HG03457 (cell line): ENCODE measurements at regions not wholly inside any gene's neighbourhood (a gene's known extent, or its start where the extent isn't known, plus 50 kb on each side); places are given as distances from the start of the nearest gene placed in this dataset.
"Not testable (repeated sequence)": the region's sequence is repeated elsewhere in the genome, so short reads cannot be mapped to it uniquely, and the experiment has no call there.

Source experiments
- ATAC-seq: cut with Tn5 transposase; IDR thresholded peaks from one replicate; pipeline ENCODE4 v1.9.1; 2021; ENCODE audit warnings: moderate number of reproducible peaks; ENCODE audit not compliant: unreplicated experiment

GRCh38 chr14:83575301-83575700 is 1954.6 kb upstream of the FLRT2 start:
- no peak for ATAC-seq

GRCh38 chr14:83583201-83583600 is 1946.7 kb upstream of the FLRT2 start:
- no peak for ATAC-seq

- no peak for ATAC-seq
Measured at GRCh38 chr14:83594874-83595273, 1935.1 kb upstream of the FLRT2 start.

- ATAC-seq = no peak
Measured at GRCh38 chr14:83607682-83608081, 1922.3 kb upstream of the FLRT2 start.

- no peak for ATAC-seq
Measured at GRCh38 chr14:83611491-83611890, 1918.5 kb upstream of the FLRT2 start.

GRCh38 chr14:83611906-83612390 is 1918.0 kb upstream of the FLRT2 start:
- no peak for ATAC-seq

GRCh38 chr14:83614956-83615355 is 1915.0 kb upstream of the FLRT2 start:
- ATAC-seq = no peak

- no peak for ATAC-seq
Measured at GRCh38 chr14:83624541-83624940, 1905.4 kb upstream of the FLRT2 start.

- ATAC-seq = no peak
Measured at GRCh38 chr14:83632375-83632774, 1897.6 kb upstream of the FLRT2 start.

GRCh38 chr14:83638748-83639504 is 1891.0 kb upstream of the FLRT2 start:
- ATAC-seq = no peak

- not testable (repeated sequence) for ATAC-seq
Measured at GRCh38 chr14:83639505-83639875, 1890.5 kb upstream of the FLRT2 start.

- ATAC-seq = no peak
Measured at GRCh38 chr14:83646228-83646627, 1883.7 kb upstream of the FLRT2 start.

GRCh38 chr14:83660597-83660996 is 1869.3 kb upstream of the FLRT2 start:
- ATAC-seq = no peak

GRCh38 chr14:83664389-83664788 is 1865.6 kb upstream of the FLRT2 start:
- no peak for ATAC-seq

- ATAC-seq = no peak
Measured at GRCh38 chr14:83689265-83689664, 1840.7 kb upstream of the FLRT2 start.

GRCh38 chr14:83697099-83697498 is 1832.8 kb upstream of the FLRT2 start:
- ATAC-seq = no peak

- no peak for ATAC-seq
Measured at GRCh38 chr14:83702619-83703018, 1827.3 kb upstream of the FLRT2 start.

GRCh38 chr14:83706231-83706954 is 1823.6 kb upstream of the FLRT2 start:
- no peak for ATAC-seq

GRCh38 chr14:83707056-83707455 is 1822.9 kb upstream of the FLRT2 start:
- ATAC-seq = no peak

GRCh38 chr14:83709116-83709515 is 1820.8 kb upstream of the FLRT2 start:
- no peak for ATAC-seq

- ATAC-seq = no peak
Measured at GRCh38 chr14:83711046-83711445, 1818.9 kb upstream of the FLRT2 start.

GRCh38 chr14:83712418-83713129 is 1817.4 kb upstream of the FLRT2 start:
- no peak for ATAC-seq
